ENCODE measurements at regions not wholly inside any gene's neighbourhood (a gene's known extent, or its start where the extent isn't known, plus 50 kb on each side); places are given as distances from the start of the nearest gene placed in this dataset.

DNA sequence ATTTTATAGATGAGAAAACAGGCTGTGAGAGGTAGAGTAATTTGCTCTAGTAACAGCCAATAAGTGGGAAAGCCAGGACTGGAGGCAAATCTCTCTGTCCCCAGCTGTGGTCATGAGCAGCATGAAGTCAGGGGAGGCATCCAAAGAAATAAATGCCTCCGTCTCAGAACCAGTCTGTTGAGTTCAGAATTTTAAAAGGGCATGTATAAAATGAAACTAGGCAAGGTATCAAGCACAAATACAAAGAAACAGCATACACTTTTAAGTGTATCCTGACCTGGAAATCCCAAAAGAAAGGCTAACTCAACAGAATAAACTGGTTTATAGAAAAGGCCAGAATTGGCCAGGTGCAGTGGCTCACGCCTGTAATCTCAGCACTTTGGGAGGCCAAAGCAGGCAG is 120.0 kb upstream of the B3GALT2 start:
- DNase-seq = no peak
